GM12878 (cell line): ENCODE measurements at regions not wholly inside any gene's neighbourhood (a gene's known extent, or its start where the extent isn't known, plus 50 kb on each side); places are given as distances from the start of the nearest gene placed in this dataset.

ENCODE experiments used
- ATAC-seq: fragments of 200-7000 bp; cut with Tn5 transposase; 3 replicates; pipeline ENCODE4 v1.9.1; 2020; ENCODE audit warnings: mild to moderate bottlenecking, moderate library complexity
- BruUV-seq: library from RNA; stranded (reverse); fragments of 400-500 nt; replicated peaks from 2 replicates; lab custom pipeline; 2021; lab: Mats Ljungman, UMichigan
- CTCF ChIA-PET: fragments of 300-600 bp; sonication (Branson Sonifier 250); formaldehyde crosslinking; extraction: SDS; loops from one replicate; lab custom pipeline; 2021; ENCODE audit warnings: inconsistent platforms; lab: Yijun Ruan, JAX
- POLR2A ChIA-PET: fragments of 350-600 bp; formaldehyde crosslinking; extraction: SDS; loops from one replicate; lab custom pipeline; 2021; ENCODE audit warnings: inconsistent platforms; lab: Charles Lee
- RAD21 ChIA-PET: fragments of 300-600 bp; sonication (Branson Sonifier 250); formaldehyde crosslinking; loops from one replicate; lab custom pipeline; 2023; ENCODE audit warnings: antibody characterized with exemption; ENCODE audit not compliant: unreplicated experiment; lab: Charles Lee
- SMC1A ChIA-PET: fragments of 300-600 bp; sonication (Branson Sonifier 250); formaldehyde crosslinking; loops from one replicate; lab custom pipeline; 2023; ENCODE audit not compliant: unreplicated experiment, uncharacterized antibody; lab: Charles Lee
- DNase-seq: peaks from one replicate; pipeline ENCODE4 v3.0.0-alpha.2; 2011; ENCODE audit warnings: low read depth, low spot score
- FAIRE-seq: peaks from 3 replicates; lab custom pipeline; 2011; peaks lifted over from hg19 to GRCh38; lab: Jason Lieb, UNC
- H2AFZ ChIP-seq: 2 replicates; pipeline ENCODE4 v1.6.0; 2011; ENCODE audit warnings: low read depth, low read length, control low read depth; ENCODE audit not compliant: control insufficient read depth
- H3K27ac ChIP-seq: 2 replicates; pipeline ENCODE4 v1.5.1; 2011; ENCODE audit warnings: control low read depth; ENCODE audit not compliant: control insufficient read depth, insufficient read depth
- H3K27me3 ChIP-seq, 2 experiments: replicated peaks in 1 of 2; 2 replicates each; pipeline versions ENCODE4 v1.6.0 to v1.6.1; 2011; ENCODE audit warnings: low read length in 1 of 2; ENCODE audit not compliant: control insufficient read depth in 2 of 2, insufficient read depth in 2 of 2
- H3K36me3 ChIP-seq, 2 experiments: 2 replicates each; pipeline ENCODE4 v1.5.1; 2011; ENCODE audit warnings: low read length in 1 of 2; ENCODE audit not compliant: control insufficient read depth in 2 of 2, insufficient read depth in 2 of 2
- H3K4me1 ChIP-seq: 2 replicates; pipeline ENCODE4 v1.6.1; 2011; ENCODE audit warnings: mild to moderate bottlenecking, low read length, moderate library complexity, mixed read lengths; ENCODE audit not compliant: control insufficient read depth, insufficient read depth
- H3K4me2 ChIP-seq: 2 replicates; pipeline ENCODE4 v1.6.0; 2011; ENCODE audit warnings: control low read depth; ENCODE audit not compliant: control insufficient read depth, insufficient read depth
- H3K4me3 ChIP-seq: fragments of 200-600 bp; sonication (generic); 2 replicates; pipeline ENCODE4 v1.5.1; 2016
- H3K79me2 ChIP-seq: 2 replicates; pipeline ENCODE4 v1.6.0; 2011; ENCODE audit warnings: low read length; ENCODE audit not compliant: control insufficient read depth, insufficient read depth
- H3K9ac ChIP-seq: 2 replicates; pipeline ENCODE4 v1.8.0; 2011; ENCODE audit warnings: low read length, control low read depth, mixed read lengths; ENCODE audit not compliant: control insufficient read depth, insufficient read depth
- H3K9me3 ChIP-seq: replicated peaks from 3 replicates; pipeline ENCODE4 v1.5.1; 2011; ENCODE audit warnings: mild to moderate bottlenecking, low read length; ENCODE audit not compliant: control insufficient read depth, insufficient read depth
- H4K20me1 ChIP-seq: 2 replicates; pipeline ENCODE4 v1.6.0; 2011; ENCODE audit not compliant: control insufficient read depth, insufficient read depth
- EZH2 ChIP-seq: IDR thresholded peaks from 2 replicates; pipeline ENCODE4 v1.6.1; 2012; ENCODE audit warnings: low read depth, mild to moderate bottlenecking, control low read depth, inconsistent platforms, low read length, borderline replicate concordance; ENCODE audit not compliant: control insufficient read depth
- MXI1 ChIP-seq: fragments of 150-350 bp; IDR thresholded peaks from 2 replicates; pipeline ENCODE4 v1.6.1; 2011; ENCODE audit warnings: low read depth, mild to moderate bottlenecking, inconsistent platforms, low read length, improper control_type of control experiment
- NFYA ChIP-seq: IDR thresholded peaks from 2 replicates; pipeline ENCODE4 v1.6.1; 2011; ENCODE audit warnings: low read depth, mild to moderate bottlenecking, low read length, improper control_type of control experiment, borderline replicate concordance
- NRF1 ChIP-seq: conservative IDR thresholded peaks from 2 replicates; pipeline ENCODE4 v1.6.1; 2011; ENCODE audit warnings: mild to moderate bottlenecking, low read depth, low read length, improper control_type of control experiment
- RB1 ChIP-seq: fragments of 450-650 bp; formaldehyde crosslinking; IDR thresholded peaks from 2 replicates; pipeline ENCODE4 v1.6.1; 2017; ENCODE audit warnings: mild to moderate bottlenecking, borderline replicate concordance
- SREBF2 ChIP-seq: IDR thresholded peaks from 2 replicates; pipeline ENCODE4 v1.6.1; 2012; ENCODE audit warnings: mild to moderate bottlenecking, low read length
- WGBS: methylation state at CpG from one replicate; pipeline ENCODE4 v1.1.6; 2016; ENCODE audit warnings: low lambda C conversion rate; ENCODE audit not compliant: insufficient replicate concordance, insufficient coverage; ENCODE audit errors: missing lambda C conversion rate; 5-methylcytosine and 5-hydroxymethylcytosine counted together
- in situ Hi-C: fragments of 300-500 bp; cut with MboI; formaldehyde crosslinking; loops from 9 replicates; pipeline ENCODE4 v1.14.3; 2018; ENCODE audit warnings: mixed read lengths
- intact Hi-C: fragments of 100-400 bp; cut with micrococcal nuclease; formaldehyde crosslinking; loops from one replicate; pipeline ENCODE4 v1.14.2; 2022; ENCODE audit not compliant: unreplicated experiment
- TF ChIP-seq, protein P1 (sequence below): fragments of 150-350 bp; IDR thresholded peaks from 2 replicates; pipeline ENCODE4 v1.6.1; 2014; ENCODE audit warnings: mild to moderate bottlenecking, low read depth, low read length
- TF ChIP-seq, protein P2 (sequence below): fragments of 450-650 bp; IDR thresholded peaks from 2 replicates; pipeline ENCODE4 v1.6.1; 2017; ENCODE audit warnings: mild to moderate bottlenecking, low read depth, inconsistent platforms; ENCODE audit not compliant: poor library complexity, severe bottlenecking
- TF ChIP-seq, protein P3 (sequence below): IDR thresholded peaks from 2 replicates; pipeline ENCODE4 v1.6.1; 2012; ENCODE audit warnings: low read depth, low read length, improper control_type of control experiment
- TF ChIP-seq, protein P4 (sequence below): IDR thresholded peaks from 2 replicates; pipeline ENCODE4 v1.6.1; 2012; ENCODE audit warnings: low read depth, low read length, improper control_type of control experiment
- TF ChIP-seq, protein P5 (sequence below): fragments of 450-650 bp; IDR thresholded peaks from 2 replicates; pipeline ENCODE4 v1.6.1; 2016; ENCODE audit warnings: mild to moderate bottlenecking

DNA sequence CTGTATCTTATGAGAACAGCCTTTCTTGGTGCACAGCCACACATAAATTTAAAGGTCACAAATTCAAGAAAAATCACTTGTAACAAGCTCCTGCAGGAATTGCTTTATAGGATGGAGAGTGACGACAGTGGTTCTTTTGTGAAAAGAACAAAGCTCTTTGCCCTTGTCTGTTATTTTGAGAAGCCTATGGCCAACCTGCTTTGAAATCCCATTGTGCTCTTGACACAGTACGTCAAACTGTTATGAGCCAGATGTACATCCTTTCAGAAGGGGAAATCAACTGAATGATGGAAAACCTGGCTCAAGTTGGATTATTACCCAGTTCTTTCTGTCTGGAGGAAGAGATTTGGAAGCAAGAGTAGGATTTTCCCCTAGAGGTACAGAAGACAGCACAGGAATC lies 1454.2 kb downstream of the ARAP2 start:
- intact Hi-C loops: no loop called here
- no peak for ATAC-seq
- ChIA-PET POLR2A (no interaction called here), CTCF (no interaction called here), SMC1A (no interaction called here), RAD21 (no interaction called here)
- in situ Hi-C loops: no loop called here
- Histone ChIP-seq H3K9me3 (no peaks in the 10 kb centered on the region), H3K4me3 (no peak overlapping the region), H3K79me2 (no peaks in the 10 kb centered on the region), H4K20me1 (no peaks in the 10 kb centered on the region), H3K9ac (no peak overlapping the region), H3K4me1 (no peaks in the 10 kb centered on the region), H3K27me3 (no peaks in the 10 kb centered on the region), H3K27ac (no peak overlapping the region), H3K36me3 (no peaks in the 10 kb centered on the region), H3K4me2 (no peak overlapping the region), H2AFZ (no peak overlapping the region)
- FAIRE-seq: no peak
- no CpG with 5 or more reads among the region's 2 CpGs for WGBS
- TF ChIP-seq EZH2 (no peak), RB1 (no peak)
- TF ChIP-seq, protein P1, sequence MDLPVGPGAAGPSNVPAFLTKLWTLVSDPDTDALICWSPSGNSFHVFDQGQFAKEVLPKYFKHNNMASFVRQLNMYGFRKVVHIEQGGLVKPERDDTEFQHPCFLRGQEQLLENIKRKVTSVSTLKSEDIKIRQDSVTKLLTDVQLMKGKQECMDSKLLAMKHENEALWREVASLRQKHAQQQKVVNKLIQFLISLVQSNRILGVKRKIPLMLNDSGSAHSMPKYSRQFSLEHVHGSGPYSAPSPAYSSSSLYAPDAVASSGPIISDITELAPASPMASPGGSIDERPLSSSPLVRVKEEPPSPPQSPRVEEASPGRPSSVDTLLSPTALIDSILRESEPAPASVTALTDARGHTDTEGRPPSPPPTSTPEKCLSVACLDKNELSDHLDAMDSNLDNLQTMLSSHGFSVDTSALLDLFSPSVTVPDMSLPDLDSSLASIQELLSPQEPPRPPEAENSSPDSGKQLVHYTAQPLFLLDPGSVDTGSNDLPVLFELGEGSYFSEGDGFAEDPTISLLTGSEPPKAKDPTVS: no peak
- DNase-seq: no peak
- BruUV-seq: no TSS peak

DNA sequence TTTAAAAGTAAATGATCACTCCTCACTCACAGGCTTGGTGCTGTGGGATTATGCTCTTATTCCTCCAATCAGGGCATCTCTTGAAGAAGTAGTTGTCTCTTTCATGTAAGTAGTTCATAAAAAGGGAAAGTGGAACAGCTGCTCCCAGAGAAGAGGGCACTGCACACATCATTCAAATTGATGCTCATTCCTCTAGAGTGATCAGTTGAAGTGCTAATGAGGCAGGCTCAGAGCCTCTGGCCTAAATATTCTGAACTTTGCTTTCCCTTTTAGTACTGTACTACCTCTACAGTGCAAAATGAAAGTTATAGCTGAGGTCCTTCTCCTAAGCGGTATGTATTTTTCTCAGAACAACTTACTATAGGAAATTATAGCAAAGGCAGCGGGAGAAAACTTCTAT lies 1453.1 kb downstream of the ARAP2 start:
- H3K79me2 ChIP-seq: no peaks in the 10 kb centered on the region
- H3K9me3 ChIP-seq: no peaks in the 10 kb centered on the region
- FAIRE-seq: no peak
- H3K36me3 ChIP-seq: no peaks in the 10 kb centered on the region
- H3K27ac ChIP-seq: no peak overlapping the region
- H3K9ac ChIP-seq: no peak overlapping the region
- H3K4me2 ChIP-seq: no peak overlapping the region
- CTCF ChIA-PET: no interaction called here
- BruUV-seq: no TSS peak
- ATAC-seq: no peak
- no peaks in the 10 kb centered on the region for H3K4me1 ChIP-seq
- in situ Hi-C loops: no loop called here
- H3K27me3 ChIP-seq: no peaks in the 10 kb centered on the region
- no peak for DNase-seq
- H4K20me1 ChIP-seq: no peaks in the 10 kb centered on the region
- POLR2A ChIA-PET: no interaction called here
- intact Hi-C loops: no loop called here
- RAD21 ChIA-PET: no interaction called here
- SMC1A ChIA-PET: no interaction called here
- no peak overlapping the region for H3K4me3 ChIP-seq
- no peak overlapping the region for H2AFZ ChIP-seq
- WGBS: no CpG with 5 or more reads among the region's 2 CpGs
- TF ChIP-seq, protein P2, sequence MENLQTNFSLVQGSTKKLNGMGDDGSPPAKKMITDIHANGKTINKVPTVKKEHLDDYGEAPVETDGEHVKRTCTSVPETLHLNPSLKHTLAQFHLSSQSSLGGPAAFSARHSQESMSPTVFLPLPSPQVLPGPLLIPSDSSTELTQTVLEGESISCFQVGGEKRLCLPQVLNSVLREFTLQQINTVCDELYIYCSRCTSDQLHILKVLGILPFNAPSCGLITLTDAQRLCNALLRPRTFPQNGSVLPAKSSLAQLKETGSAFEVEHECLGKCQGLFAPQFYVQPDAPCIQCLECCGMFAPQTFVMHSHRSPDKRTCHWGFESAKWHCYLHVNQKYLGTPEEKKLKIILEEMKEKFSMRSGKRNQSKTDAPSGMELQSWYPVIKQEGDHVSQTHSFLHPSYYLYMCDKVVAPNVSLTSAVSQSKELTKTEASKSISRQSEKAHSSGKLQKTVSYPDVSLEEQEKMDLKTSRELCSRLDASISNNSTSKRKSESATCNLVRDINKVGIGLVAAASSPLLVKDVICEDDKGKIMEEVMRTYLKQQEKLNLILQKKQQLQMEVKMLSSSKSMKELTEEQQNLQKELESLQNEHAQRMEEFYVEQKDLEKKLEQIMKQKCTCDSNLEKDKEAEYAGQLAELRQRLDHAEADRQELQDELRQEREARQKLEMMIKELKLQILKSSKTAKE: no peak
- TF ChIP-seq SREBF2 (no peak), NFYA (no peak), MXI1 (no peak), NRF1 (no peak)
- TF ChIP-seq, protein P3, sequence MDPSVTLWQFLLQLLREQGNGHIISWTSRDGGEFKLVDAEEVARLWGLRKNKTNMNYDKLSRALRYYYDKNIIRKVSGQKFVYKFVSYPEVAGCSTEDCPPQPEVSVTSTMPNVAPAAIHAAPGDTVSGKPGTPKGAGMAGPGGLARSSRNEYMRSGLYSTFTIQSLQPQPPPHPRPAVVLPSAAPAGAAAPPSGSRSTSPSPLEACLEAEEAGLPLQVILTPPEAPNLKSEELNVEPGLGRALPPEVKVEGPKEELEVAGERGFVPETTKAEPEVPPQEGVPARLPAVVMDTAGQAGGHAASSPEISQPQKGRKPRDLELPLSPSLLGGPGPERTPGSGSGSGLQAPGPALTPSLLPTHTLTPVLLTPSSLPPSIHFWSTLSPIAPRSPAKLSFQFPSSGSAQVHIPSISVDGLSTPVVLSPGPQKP: no peak
- TF ChIP-seq, protein P4, sequence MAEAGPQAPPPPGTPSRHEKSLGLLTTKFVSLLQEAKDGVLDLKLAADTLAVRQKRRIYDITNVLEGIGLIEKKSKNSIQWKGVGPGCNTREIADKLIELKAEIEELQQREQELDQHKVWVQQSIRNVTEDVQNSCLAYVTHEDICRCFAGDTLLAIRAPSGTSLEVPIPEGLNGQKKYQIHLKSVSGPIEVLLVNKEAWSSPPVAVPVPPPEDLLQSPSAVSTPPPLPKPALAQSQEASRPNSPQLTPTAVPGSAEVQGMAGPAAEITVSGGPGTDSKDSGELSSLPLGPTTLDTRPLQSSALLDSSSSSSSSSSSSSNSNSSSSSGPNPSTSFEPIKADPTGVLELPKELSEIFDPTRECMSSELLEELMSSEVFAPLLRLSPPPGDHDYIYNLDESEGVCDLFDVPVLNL: no peak
- TF ChIP-seq, protein P5, sequence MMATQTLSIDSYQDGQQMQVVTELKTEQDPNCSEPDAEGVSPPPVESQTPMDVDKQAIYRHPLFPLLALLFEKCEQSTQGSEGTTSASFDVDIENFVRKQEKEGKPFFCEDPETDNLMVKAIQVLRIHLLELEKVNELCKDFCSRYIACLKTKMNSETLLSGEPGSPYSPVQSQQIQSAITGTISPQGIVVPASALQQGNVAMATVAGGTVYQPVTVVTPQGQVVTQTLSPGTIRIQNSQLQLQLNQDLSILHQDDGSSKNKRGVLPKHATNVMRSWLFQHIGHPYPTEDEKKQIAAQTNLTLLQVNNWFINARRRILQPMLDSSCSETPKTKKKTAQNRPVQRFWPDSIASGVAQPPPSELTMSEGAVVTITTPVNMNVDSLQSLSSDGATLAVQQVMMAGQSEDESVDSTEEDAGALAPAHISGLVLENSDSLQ: no peak
